ENCODE measurements at regions not wholly inside any gene's neighbourhood (a gene's known extent, or its start where the extent isn't known, plus 50 kb on each side); places are given as distances from the start of the nearest gene placed in this dataset.
"Not testable (repeated sequence)": the region's sequence is repeated elsewhere in the genome, so short reads cannot be mapped to it uniquely, and the experiment has no call there.

GRCh38 chr1:199799116-199799515 lies 228.4 kb upstream of the NR5A2 start:
- DNase-seq (ENCODE audit: extremely low read depth, low read depth): no peak

DNA sequence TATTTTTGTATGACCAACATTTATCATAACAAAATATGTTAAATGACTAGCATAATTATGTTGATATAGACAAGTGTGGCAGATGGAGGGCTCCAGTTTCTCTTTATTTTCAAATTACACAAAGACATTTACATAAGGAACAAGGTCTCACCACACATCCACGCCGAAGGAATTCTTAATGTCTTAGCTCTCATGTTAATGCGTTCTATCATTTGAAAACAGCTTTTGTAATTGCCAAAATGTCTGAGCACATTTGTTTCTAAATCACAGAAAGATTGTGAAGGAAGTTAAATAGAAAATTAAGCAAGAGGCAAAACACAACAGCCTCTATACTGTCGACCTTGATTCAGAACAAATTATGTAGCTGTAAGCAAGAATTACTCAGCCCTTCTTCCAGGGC lies 223.0 kb upstream of the NR5A2 start:
- DNase-seq (ENCODE audit: extremely low read depth, low read depth): no peak

- no peak for DNase-seq (ENCODE audit: extremely low read depth, low read depth)
These were observed 219.2 kb upstream of the NR5A2 start for GRCh38 chr1:199808110-199808870.

DNA sequence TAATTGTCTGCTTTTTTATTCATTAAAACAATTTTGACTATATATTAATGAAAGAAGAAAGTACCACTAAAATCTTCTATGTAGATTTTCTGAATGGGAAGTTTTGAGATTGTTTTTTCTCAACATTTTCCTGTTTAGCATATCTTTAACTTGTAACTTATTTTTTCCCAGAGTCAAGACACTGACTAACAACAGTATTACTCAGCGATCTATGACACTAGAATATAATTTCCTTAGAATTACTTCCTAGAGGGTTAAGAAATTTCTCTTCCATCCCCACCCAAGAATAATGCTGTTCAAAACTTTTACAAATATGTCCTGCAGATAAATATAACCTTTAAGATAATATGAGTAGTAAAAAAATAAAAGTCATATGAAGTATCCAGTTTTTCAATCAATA lies 218.2 kb upstream of the NR5A2 start:
- DNase-seq (ENCODE audit: extremely low read depth, low read depth): no peak

DNA sequence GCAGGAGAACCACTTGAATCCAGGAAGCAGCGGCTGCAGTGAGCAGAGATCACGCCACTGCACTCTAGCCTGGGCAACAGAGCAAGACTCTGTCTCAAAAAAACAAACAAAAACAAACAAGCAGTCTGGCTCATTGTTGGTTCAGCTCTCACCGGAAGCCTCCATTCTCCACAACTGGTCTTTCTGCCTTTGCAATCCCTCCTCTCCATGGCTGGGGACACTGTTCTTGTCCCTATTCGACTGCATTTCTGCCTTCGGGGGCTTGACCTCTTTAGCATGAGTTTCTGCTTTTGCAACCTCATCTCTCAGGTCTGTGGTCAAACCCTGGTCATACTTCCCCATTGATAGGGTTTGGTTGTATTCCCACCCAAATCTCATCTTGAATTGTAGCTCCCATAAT lies 216.3 kb upstream of the NR5A2 start:
- no peak for DNase-seq (ENCODE audit: extremely low read depth, low read depth)

DNA sequence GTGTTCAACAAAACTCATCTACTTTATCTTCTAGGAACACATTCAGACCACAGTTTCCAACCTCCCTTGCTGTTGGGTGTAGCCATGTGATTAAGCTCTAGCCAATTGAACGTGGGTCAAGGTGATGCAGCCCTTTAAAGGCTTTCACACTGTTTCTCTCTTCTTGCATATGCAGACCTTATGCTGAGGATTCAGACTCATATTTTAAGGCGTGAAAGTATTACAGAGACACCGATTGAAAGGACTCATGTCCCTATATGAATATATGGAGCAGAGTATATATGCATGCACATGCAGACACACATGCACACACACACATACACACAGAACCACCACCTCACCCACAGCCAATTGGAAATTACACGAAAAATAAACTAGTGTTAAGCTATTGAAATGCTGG lies 214.3 kb upstream of the NR5A2 start:
- DNase-seq (ENCODE audit: extremely low read depth, low read depth): no peak

DNA sequence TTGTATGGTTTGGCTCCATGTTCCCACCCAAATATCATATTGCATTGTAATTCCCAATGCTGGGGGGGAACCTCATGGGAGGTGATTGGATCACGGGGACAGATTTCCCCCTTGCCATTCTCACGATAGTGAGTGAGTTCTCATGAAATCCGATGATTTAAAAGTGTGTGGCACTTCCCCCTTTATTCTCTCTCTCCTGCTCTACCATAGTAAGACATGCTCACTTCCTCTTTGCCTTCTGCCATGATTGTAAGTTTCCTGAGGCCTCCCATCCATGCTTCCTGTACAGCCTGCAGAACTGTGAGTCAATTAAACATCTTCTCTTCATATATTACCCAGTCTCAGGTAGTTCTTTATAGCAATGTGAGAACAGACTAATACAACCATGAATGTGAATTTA lies 211.6 kb upstream of the NR5A2 start:
- no peak for DNase-seq (ENCODE audit: extremely low read depth, low read depth)

GRCh38 chr1:199817266-199817665 lies 210.2 kb upstream of the NR5A2 start:
- DNase-seq (ENCODE audit: extremely low read depth, low read depth): no peak

- DNase-seq (ENCODE audit: extremely low read depth, low read depth): no peak
These were observed 206.3 kb upstream of the NR5A2 start for GRCh38 chr1:199821029-199821779.

- DNase-seq (ENCODE audit: extremely low read depth, low read depth): no peak
These were observed 195.1 kb upstream of the NR5A2 start for GRCh38 chr1:199832451-199832850.

DNA sequence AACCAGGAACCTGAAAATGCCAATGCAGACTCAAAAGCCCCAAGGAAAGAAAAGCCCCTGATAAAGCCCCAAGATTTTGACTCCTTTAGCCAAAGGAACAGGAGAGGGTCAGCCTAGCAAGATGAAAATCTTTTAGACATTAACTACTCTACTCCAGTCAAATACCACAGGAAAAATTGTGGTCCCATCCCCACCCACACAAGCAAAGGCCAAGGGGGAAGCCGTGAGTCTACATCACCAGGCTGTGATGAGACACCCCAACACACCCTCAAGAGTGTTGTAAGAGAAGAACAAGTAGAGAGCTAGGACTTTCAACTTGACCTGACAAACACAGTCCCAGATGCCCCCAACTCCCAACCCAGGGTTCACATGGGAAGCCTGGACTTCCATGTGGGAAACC lies 192.8 kb upstream of the NR5A2 start:
- no peak for DNase-seq (ENCODE audit: extremely low read depth, low read depth)

DNA sequence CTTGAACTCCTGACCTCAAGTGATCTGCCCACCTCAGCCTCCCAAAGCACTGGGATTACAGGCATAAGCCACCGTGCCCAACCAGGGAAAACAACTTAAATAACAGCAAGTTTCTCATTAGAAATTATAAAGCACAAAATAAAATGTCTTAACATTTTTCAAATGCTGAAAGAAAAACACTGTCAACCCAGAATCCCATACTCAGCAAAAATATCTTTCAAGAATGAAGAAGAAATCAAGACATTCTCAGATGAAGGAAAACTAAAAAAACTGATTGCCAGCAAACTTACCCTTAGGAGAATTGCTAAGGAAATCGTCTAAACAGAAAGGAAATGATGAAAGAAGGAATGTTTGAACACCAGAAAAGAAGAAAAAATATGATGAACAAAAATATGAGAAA lies 191.1 kb upstream of the NR5A2 start:
- DNase-seq (ENCODE audit: extremely low read depth, low read depth): no peak

GRCh38 chr1:199837321-199837720 lies 190.2 kb upstream of the NR5A2 start:
- no peak for DNase-seq (ENCODE audit: extremely low read depth, low read depth)

- DNase-seq (ENCODE audit: extremely low read depth, low read depth): not testable (repeated sequence)
These were observed 187.9 kb upstream of the NR5A2 start for GRCh38 chr1:199839608-199840007.

DNA sequence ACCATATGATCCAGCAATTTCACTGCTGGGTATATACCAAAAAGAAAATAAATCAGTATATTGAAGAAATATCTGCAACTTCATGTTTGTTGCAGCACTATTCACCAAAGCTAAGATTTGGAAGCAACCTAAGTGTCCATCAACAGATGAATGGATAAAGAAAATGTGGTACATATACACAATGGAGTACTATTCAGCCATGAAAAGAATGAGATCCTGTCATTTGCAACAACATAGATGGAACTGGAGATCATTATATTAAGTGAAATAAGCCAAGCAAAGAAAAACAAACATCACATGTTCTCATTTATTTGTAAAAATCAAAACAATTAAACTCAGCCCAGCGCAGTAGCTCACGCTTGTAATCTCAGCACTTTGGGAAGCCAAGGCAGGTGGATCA lies 184.4 kb upstream of the NR5A2 start:
- not testable (repeated sequence) for DNase-seq (ENCODE audit: extremely low read depth, low read depth)

GRCh38 chr1:199843861-199844260 lies 183.6 kb upstream of the NR5A2 start:
- DNase-seq (ENCODE audit: extremely low read depth, low read depth): no peak

DNA sequence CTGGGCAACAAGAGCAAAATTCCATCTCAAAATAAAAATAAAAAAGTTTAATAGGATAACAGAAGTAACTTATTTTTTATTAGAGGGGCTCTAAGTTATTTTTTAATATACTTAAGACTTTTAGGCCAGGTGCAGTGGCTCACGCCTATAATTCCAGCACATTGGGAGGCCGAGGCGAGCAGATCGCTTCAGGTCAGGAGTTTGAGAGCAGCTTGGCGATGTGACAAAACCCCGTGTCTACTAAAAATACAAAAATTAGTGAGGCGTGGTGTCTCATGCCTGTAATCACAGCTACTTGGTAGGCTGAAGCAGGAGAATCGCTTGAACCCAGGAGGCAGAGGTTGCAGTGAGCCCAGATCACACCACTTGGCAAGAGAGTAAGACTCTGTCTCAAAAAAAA lies 180.5 kb upstream of the NR5A2 start:
- no peak for DNase-seq (ENCODE audit: extremely low read depth, low read depth)

GRCh38 chr1:199851439-199852140 lies 175.9 kb upstream of the NR5A2 start:
- no peak for DNase-seq (ENCODE audit: extremely low read depth, low read depth)

- no peak for DNase-seq (ENCODE audit: extremely low read depth, low read depth)
These were observed 172.7 kb upstream of the NR5A2 start for GRCh38 chr1:199854686-199855321.

DNA sequence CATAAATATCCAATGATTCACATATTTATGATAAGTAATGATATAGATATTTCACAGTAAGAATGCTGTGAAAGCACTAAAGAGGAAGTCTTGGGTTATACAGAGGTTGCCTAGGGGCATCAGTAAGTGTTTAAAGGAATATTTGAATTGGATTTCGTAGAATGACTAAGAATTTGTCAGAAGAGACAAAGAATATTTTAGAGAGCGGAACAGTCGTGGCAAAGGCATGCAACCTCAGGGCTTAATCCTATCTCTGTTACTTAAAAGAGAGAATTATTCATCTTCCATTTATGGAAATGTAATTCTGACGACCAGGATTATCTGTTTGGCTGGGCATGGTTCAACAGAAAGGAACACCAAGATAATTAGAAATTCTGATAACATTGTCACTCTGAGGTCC lies 171.9 kb upstream of the NR5A2 start:
- no peak for DNase-seq (ENCODE audit: extremely low read depth, low read depth)

DNA sequence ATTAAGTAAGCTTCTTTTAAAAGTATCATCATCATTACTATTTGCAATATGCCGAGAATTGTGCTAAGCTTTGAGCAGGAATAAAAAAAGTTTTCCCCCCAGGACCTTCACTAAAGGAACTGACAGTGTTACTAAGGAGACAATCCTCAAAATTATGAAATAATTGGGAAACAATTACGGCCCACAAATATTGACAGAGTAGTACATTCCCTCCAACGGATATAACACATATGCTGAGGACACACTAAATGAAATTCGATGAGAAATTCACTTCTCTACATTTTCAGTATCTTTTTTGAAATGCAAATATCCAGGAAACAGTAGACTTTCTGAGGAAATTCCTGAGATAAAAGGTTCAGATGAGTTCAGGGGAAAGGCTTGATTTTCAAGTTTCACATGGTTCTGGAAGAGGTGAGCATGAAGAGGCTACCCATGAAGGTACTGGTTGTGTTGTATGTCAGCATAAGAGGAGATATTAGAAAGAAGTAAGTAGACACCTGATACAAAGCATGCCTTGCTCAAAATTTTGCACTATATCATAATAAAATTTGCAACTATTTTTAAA lies 171.2 kb upstream of the NR5A2 start:
- no peak for DNase-seq (ENCODE audit: extremely low read depth, low read depth)
